DMS153 (cell line): ENCODE measurements at regions not wholly inside any gene's neighbourhood (a gene's known extent, or its start where the extent isn't known, plus 50 kb on each side); places are given as distances from the start of the nearest gene placed in this dataset.

Experiments
- DNase-seq: peaks from one replicate; lab custom pipeline; 2025; lab: John Stamatoyannopoulos, UW

DNA sequence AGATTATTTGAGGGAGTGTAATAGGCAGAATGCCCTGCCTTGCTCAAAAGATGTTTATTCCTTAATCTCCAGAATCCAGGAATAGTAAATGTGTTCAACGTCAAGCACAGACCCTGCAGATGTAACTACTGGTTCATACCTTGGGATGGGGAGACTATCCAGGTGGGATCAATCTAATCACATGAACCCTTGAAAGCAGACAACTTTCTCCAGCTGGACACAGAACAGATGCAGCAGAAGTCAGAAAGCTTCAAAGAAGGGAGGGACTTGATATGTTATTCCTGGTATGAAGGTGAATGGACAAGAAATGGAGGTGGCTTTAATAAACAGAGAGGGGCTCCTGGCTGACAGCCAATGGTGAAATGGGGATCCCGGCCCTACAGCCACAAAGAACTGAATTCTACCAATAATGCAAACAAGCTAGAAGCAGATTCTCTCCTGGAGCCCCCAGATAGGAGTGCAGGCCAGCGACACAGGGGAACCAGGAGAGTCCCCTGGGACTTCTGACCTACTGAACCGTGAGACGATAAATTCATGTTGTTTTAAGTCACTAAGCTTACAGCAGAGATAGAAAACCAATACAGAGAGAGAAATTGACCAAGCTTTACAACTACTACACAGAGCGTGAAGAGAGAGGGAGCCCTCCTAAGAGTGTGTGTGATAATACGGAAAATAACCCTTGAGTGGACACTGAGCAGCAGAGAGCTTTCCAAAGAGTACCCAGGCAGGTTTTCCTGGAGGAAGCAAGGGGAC lies 133.5 kb upstream of the TMEM132C start:
- DNase-seq: no peak

DNA sequence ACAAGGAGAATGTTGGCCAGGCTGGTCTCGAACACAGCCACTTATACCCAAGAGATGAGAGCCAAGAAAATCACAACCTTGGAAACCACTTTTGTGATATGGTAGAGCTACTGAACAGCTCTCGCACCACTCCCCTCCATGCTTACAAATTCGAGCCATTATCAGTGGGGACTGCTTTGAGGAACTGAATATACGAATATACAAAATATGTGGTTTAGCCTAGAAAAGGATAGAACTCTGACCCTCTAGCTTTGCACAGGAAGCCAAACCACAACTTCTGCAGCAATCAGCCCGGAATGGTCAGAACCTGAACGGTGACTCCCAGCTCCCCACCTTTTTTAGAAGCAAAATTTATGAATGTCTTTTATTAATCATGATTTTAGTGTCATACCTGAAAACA lies 129.8 kb upstream of the TMEM132C start:
- DNase-seq: no peak

DNA sequence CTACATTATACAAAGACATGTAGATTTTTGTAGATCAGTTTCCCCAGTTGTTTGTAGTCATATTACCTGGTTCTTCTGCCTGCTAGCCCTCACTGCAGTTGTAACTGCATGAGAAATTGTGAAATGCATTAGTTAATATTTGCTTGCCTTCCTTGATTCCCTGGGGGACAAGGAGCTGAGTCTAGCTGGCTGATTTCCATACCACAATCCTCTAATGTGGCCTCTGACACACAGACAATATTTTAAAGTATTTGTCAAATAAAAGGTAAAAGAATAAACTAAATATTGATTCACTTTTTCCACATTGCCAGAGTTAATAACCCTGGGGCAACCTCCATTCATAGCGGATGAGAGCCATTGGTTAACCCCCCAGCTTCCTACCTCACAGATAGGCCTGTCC lies 128.8 kb upstream of the TMEM132C start:
- DNase-seq: peak; percentile 73

DNA sequence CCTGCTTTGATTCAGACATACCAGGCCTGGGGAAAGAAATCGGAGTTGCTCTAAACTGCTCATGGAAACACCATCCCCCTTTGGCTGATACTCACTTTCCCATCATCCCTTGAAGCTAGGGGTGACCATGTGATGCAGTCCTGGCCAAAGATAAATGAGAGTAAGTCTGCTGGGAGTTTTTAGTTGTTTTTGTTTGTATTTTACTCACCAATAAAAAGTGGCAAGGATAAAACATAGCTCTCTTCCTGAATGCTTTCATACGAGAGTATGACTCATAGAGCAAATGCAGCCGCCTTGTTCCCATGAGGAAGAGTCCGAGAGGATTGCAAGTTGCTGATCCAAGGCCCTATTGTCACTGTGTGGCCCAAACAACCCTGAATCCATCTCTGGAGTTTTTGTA lies 126.4 kb upstream of the TMEM132C start:
- DNase-seq: peak; percentile 68

DNA sequence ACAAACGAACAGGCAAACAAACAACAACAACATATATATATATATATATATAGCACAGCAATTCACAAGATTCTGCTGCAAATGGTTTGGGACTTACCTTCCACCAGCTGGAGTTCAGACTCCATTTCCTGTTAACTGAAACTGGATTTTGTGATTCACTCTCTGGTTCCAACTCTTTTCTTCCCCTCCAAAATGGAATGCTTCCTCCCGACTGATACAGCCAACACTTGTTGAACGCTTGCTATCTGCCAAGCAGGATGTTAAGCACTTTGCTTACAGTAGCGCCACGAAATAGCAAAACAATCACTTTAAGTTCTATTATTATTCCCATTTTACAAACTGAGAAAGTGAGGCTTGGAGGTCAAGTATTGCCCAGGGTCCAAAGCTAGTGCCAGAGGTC lies 116.0 kb upstream of the TMEM132C start:
- DNase-seq: no peak

DNA sequence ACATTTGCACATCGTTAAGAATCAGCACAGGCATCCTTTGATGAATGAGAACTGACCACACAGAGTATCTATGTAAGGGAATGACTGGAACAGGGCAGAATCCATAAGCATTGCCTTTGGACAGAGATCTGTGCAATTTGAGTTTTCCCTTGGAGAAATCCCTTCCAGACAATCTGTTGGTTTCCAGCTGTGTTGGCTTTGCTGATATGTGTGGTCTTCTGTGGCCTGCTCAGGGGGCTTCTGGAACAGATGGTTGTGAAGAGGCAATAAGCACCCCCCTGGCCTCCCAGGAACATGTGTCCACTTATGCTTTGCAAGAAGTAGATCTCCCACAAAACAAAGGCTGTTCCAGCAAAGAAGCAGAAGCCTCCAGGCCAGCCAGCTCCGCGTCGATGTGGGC lies 111.4 kb upstream of the TMEM132C start:
- no peak for DNase-seq

DNA sequence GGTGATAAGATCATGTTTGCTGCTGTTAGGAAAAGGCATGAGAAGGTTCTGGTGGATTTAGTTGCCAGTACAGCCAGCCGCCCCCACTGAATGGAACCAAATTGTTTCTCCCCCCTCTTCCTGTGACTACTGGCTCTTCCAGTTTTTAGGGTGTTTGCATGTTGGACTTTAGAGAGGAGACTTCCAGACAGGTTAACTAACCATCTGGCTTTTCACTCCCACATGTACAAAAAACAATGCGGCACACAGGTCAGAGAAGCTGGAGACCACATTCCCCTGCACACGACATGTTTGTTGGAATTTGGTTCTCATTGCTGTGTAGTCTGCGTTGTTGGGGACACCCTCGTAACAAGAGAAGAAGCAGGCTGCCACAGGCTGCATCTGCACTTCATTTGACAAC lies 103.9 kb upstream of the TMEM132C start:
- no peak for DNase-seq

DNA sequence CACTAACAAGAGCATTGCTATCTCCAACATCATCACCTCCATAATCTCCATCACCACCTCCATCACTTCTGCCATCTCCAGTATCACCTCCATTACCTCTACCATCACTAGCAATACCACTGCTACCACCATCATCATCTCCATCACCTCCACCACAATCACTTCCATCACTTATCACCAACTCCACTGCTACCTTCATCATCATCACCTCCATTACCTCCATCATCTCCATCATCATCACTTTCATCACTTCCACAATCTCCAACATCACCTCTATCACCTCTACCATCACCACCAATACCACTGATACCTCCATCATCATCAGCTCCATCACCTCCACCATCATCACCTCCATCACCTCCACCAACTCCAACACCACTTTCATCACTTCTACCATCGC lies 102.4 kb upstream of the TMEM132C start:
- DNase-seq: no peak

DNA sequence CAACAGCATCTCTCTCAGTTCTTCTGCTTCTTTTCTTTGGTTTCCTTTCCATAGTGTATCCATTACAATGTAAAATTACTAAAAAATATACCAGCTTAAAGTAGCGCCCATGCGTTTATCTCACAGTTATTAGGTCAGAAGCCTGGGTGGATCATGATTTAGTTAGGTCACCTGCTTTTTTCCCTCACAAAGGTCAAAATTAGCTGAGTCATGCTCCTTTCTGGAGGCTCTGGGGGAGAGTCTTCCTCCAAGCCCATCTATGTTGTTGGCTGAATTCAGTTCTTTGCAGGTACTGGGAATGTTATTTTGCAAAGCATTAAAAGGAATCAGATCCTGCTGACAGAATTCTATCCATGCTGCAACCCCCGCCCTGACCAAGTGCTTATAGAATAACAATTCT lies 101.6 kb upstream of the TMEM132C start:
- DNase-seq: no peak

DNA sequence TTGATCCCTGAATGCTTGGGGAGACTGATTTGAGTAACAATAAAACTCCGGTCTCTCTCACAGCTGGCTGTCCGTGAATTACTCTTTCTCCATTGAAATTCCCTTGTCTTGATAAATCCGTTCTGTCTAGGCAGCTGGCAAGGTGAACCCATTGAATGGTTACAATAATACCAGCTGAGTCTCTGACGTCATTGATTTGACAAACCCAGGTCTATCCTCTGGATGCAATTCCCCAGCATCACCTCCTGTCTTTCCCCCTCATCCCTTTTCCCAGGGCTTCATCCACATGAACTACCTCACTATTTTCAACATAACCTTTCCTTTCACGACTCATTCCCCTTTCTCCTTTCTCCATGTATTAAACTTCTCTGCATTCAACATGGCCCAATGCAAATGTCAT lies 98.7 kb upstream of the TMEM132C start:
- DNase-seq: no peak

DNA sequence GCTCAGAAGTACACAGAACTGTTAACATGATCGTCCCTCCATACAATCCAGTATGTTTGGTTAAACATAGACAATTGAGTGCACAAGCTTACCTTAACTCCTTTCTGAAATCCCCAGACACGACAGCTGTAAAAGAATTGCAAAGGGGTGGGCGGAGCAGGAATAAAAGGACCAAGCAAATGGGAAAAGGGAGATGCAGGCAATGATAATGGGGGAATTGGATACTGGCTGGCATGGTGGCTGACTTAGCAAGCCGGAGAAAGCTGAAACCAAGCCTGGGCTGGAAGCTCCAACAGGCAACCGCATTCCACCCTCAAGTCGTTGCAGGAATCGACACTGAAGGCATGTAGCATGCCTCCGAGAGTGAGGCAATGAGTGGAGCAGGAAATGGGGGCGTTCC lies 96.8 kb upstream of the TMEM132C start:
- no peak for DNase-seq

DNA sequence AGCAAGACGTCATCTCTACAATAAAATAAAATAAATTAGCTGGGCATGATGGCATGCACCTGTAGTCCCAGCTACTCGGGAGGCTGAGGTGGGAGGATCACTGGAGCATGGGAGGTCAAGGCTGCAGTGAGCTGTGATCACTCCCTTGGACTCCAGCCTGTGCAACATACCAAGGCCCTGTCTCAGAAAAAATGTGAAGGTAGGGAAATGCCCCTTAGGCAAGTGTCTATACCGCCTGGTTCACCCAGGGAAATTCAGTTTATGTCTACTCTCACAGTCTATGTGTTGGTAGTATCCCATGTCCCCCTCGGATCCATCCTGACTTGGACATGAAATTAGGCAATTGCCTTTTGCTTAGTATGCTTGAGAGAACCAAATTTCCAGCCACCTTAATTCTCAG lies 88.4 kb upstream of the TMEM132C start:
- DNase-seq: no peak

DNA sequence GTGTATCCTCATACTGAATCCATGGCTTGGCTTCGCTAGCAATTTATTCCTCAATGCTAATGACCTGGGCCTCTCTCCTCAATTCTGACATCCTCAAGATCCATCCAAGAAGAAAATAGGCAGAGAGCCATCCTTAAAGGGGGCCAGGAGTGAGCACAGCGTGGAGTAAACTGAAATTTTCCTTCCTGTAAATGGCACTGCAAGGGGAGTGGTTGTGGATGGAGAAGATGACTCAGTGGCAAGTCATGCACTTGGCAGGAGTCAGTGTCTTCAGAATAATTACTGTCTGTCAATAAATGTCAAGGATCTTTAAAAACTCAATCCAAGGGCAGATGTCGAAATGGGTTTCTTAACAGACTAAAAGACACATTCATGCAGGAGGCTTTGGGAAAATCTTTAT lies 88.0 kb upstream of the TMEM132C start:
- DNase-seq: no peak

DNA sequence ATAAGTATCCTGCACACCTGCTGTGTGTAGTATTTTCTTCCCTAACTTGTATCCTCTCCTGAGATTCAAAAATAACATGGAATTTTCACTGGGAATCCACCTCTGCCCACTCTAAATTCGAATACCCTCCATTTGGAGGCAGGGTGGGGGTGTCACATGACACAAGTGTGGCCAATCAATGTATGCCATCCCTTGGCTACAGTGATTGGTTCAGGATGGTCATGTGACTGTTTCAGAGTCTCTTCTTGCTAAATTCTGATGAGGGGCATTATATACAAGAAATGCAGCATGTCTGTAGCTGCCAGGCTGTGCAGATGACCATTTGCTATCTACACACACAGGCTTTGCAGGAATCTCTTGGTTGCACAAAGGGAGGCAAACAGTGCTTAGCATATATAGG lies 86.8 kb upstream of the TMEM132C start:
- no peak for DNase-seq

DNA sequence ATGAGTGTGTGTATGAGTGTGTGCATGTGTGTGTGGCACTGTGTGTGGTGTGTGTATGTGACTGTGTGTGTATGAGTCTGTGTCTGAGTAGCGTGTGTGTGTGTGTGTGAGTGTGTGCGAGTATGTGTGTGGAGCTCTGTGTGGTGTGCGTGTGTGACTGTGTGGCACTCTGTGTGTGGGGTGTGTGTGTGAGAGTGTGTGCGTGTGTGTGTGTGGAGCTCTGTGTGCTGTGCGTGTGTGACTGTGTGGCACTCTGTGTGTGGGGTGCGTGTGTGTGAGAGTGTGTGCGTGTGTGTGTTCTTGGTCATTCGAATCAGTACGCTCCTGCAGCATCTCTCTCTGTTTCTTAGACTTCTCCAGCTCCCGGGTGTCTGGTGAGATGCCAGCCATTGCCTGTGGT lies 76.9 kb upstream of the TMEM132C start:
- DNase-seq: no peak

DNA sequence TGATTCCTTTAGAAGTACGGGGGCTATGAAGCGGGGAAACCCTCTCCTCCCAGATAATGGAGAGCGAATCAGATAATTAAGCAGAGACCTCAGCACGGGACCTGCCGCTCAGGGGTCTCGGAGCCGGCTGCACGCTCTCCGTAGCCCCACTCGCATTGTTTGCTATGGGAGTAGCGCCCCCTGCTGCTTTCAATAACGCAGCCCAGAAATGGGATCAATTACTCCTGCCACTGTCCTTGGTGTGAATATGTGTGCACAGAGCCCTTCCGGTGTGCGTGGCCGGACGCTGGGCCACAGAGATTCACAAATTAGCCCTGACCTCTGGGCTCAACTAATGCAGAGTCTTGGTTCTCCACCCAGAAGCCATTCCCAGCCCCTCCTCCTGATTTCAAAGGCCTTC lies 76.4 kb upstream of the TMEM132C start:
- DNase-seq: no peak

DNA sequence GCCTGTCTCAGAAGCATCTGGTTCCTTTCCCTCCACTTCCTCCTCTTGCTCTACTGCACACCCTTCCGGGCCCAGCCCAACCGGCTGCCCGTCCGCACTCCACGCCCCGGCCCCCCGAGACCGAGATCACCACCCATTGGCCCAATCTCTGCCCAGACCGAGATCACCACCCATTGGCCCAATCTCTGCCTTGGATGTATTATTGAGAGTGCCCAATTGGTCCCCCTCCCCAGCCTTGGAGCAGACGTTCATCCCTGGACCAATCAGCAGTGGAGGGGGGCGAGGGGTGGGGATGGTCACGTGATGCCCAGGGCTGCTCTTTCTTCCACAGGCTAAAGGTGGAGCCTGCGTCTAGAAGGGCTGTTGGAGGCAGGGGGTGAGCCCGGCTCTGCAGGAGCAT lies 75.6 kb upstream of the TMEM132C start:
- DNase-seq: no peak

DNA sequence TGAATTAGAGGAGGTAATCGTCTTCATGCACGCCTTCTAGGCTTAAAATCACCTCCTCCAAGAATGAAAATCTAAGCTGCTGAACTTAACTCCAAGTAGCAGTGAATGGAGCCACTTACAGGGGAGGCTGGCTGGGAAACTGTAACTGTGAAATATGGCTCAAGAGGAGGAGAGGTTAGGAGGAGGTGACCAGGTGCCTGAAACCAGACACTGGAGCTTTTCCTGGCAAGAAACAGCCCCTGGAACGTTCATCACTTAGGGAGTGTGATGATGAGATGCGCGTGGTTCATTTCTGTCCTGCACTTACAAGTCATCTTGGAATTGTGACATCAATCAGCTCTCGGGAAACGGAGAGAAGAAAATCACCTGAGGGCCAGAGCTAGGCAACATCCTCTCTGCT lies 62.3 kb upstream of the TMEM132C start:
- no peak for DNase-seq

DNA sequence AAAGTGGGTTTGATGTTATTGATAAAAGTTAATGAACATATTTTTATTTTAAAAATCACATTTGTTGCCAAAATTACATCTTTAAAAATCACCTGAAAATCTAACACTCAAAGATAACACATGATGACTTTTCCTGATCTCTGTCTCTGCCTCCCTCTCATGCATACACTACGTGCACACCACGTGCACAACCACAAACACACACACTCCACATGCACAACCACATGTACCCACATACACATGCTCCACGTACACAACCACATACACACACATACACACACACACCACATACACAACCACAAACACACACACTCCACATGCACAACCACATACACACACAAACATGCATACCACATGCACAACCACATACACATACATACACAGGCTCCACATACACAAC lies 61.8 kb upstream of the TMEM132C start:
- DNase-seq: no peak

DNA sequence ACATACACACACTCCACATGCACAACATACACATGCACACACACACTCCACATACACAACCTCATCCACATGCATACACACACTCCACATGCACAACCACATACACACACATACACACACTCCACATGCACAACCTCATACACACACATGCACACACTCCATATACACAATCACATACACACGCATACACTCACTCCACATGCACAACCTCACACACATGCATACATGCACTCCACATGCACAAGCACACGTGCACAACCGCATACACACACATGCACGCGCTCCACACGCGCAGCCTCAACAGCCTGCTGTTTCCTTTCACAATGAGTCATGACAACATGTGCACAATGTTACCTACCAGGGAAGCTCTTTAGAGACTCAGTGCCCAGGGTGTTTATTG lies 61.2 kb upstream of the TMEM132C start:
- DNase-seq: no peak
